H9 (cell line): ENCODE measurements at regions not wholly inside any gene's neighbourhood (a gene's known extent, or its start where the extent isn't known, plus 50 kb on each side); places are given as distances from the start of the nearest gene placed in this dataset.
A peak's percentile ranks its signal among the peaks of the same experiment; 100 is the strongest.

Experiments
- DNase-seq: peaks from one replicate; pipeline ENCODE4 v3.0.0-alpha.2; 2017
- H2AFZ ChIP-seq: one replicate; pipeline ENCODE4 v1.6.1; 2013; ENCODE audit warnings: mild to moderate bottlenecking, low read length, control low read depth, moderate library complexity
- H2AK5ac ChIP-seq: 2 replicates; pipeline ENCODE4 v1.6.1; 2013; ENCODE audit warnings: low read length, control low read depth, mixed read lengths; ENCODE audit not compliant: insufficient read length
- H2BK120ac ChIP-seq: one replicate; pipeline ENCODE4 v1.6.1; 2013; ENCODE audit warnings: low read depth, mild to moderate bottlenecking, low read length, control low read depth, inconsistent platforms; ENCODE audit not compliant: poor library complexity, severe bottlenecking
- H2BK12ac ChIP-seq: 2 replicates; pipeline ENCODE4 v1.6.1; 2013; ENCODE audit warnings: low read length, control low read depth, mixed read lengths, low read depth; ENCODE audit not compliant: insufficient read length
- H2BK15ac ChIP-seq: 2 replicates; pipeline ENCODE4 v1.6.1; 2013; ENCODE audit warnings: low read depth, low read length, control low read depth
- H2BK20ac ChIP-seq: one replicate; pipeline ENCODE4 v1.6.1; 2013; ENCODE audit warnings: low read depth, mild to moderate bottlenecking, low read length, control low read depth, inconsistent platforms; ENCODE audit not compliant: poor library complexity, severe bottlenecking
- H2BK5ac ChIP-seq: 2 replicates; pipeline ENCODE4 v1.6.1; 2013; ENCODE audit warnings: low read length, control low read depth, mixed read lengths; ENCODE audit not compliant: insufficient read length
- H3K14ac ChIP-seq: 2 replicates; pipeline ENCODE4 v1.6.1; 2013; ENCODE audit warnings: low read length, control low read depth; ENCODE audit not compliant: insufficient read depth
- H3K18ac ChIP-seq: 2 replicates; pipeline ENCODE4 v1.6.1; 2013; ENCODE audit warnings: low read depth, mild to moderate bottlenecking, mixed read lengths, low read length, control low read depth; ENCODE audit not compliant: insufficient read length
- H3K23ac ChIP-seq: 2 replicates; pipeline ENCODE4 v1.6.1; 2013; ENCODE audit warnings: low read length, control low read depth, mixed read lengths, low read depth; ENCODE audit not compliant: insufficient read length
- H3K23me2 ChIP-seq: 2 replicates; pipeline ENCODE4 v1.6.1; 2013; ENCODE audit warnings: low read depth, mild to moderate bottlenecking, mixed read lengths, low read length, control low read depth; ENCODE audit not compliant: insufficient read length, poor library complexity, severe bottlenecking
- H3K27ac ChIP-seq: 2 replicates; pipeline ENCODE4 v1.5.1; 2013; ENCODE audit warnings: low read length, control low read depth, mixed read lengths, low read depth; ENCODE audit not compliant: insufficient read length
- H3K27me3 ChIP-seq: 2 replicates; pipeline ENCODE4 v1.6.1; 2013; ENCODE audit warnings: low read length, control low read depth, inconsistent platforms; ENCODE audit not compliant: insufficient read depth
- H3K4ac ChIP-seq: 2 replicates; pipeline ENCODE4 v1.6.1; 2013; ENCODE audit warnings: low read depth, mild to moderate bottlenecking, control low read depth, inconsistent platforms, low read length, moderate library complexity
- H3K4me1 ChIP-seq: 2 replicates; pipeline ENCODE4 v1.6.1; 2013; ENCODE audit warnings: low read length, control low read depth, inconsistent platforms; ENCODE audit not compliant: insufficient read depth
- H3K4me2 ChIP-seq: 2 replicates; pipeline ENCODE4 v1.6.1; 2013; ENCODE audit warnings: low read length, control low read depth, mixed read lengths; ENCODE audit not compliant: insufficient read length, insufficient read depth
- H3K56ac ChIP-seq: 2 replicates; pipeline ENCODE4 v1.6.1; 2013; ENCODE audit warnings: low read depth, mild to moderate bottlenecking, mixed read lengths, low read length, control low read depth; ENCODE audit not compliant: insufficient read length
- H3K79me1 ChIP-seq: 2 replicates; pipeline ENCODE4 v1.6.1; 2013; ENCODE audit warnings: low read depth, mild to moderate bottlenecking, moderate library complexity, low read length, control low read depth, inconsistent platforms; ENCODE audit not compliant: insufficient read depth, poor library complexity, severe bottlenecking
- H3K79me2 ChIP-seq: 2 replicates; pipeline ENCODE4 v1.6.1; 2013; ENCODE audit warnings: low read length, control low read depth, inconsistent platforms; ENCODE audit not compliant: insufficient read depth
- H3K9ac ChIP-seq: 2 replicates; pipeline ENCODE4 v1.6.1; 2013; ENCODE audit warnings: low read length, control low read depth, mixed read lengths; ENCODE audit not compliant: insufficient read length; ENCODE audit errors: extremely low read depth
- H3K9me3 ChIP-seq: one replicate; pipeline ENCODE4 v1.6.1; 2013; ENCODE audit warnings: low read depth, low read length, inconsistent platforms; ENCODE audit not compliant: control insufficient read depth
- H3T11ph ChIP-seq: one replicate; pipeline ENCODE4 v1.6.1; 2013; ENCODE audit warnings: mild to moderate bottlenecking, low read length, control low read depth, inconsistent platforms
- H4K20me1 ChIP-seq: one replicate; pipeline ENCODE4 v1.6.1; 2013; ENCODE audit not compliant: control insufficient read depth, insufficient read length, insufficient read depth
- H4K5ac ChIP-seq: 2 replicates; pipeline ENCODE4 v1.6.1; 2013; ENCODE audit warnings: low read depth, mild to moderate bottlenecking, mixed read lengths, low read length, control low read depth; ENCODE audit not compliant: insufficient read length
- H4K8ac ChIP-seq: replicated peaks from 2 replicates; pipeline ENCODE4 v1.6.1; 2013; ENCODE audit warnings: low read length, control low read depth, mixed read lengths, low read depth; ENCODE audit not compliant: insufficient read length
- H4K91ac ChIP-seq: 2 replicates; pipeline ENCODE4 v1.6.1; 2013; ENCODE audit warnings: low read depth, mild to moderate bottlenecking, moderate library complexity, mixed read lengths, low read length, control low read depth; ENCODE audit not compliant: insufficient read length
- H3K27ac Mint-ChIP-seq, 3 experiments: 2 replicates in 2 of 3; 3 replicates in 1 of 3; pipeline ENCODE4 v1.8.0; 2020 to 2021; ENCODE audit warnings: mixed read lengths in 3 of 3, mild to moderate bottlenecking in 1 of 3, moderate library complexity in 1 of 3
- H3K27me3 Mint-ChIP-seq: 2 replicates; pipeline ENCODE4 v1.8.0; 2021; ENCODE audit warnings: low read depth, mild to moderate bottlenecking, moderate library complexity, mixed read lengths
- H3K36me3 Mint-ChIP-seq, 3 experiments: 2 replicates in 2 of 3; 3 replicates in 1 of 3; pipeline ENCODE4 v1.8.0; 2020 to 2021; ENCODE audit warnings: low read depth in 3 of 3, mixed read lengths in 3 of 3; ENCODE audit not compliant: insufficient read depth in 1 of 3
- H3K4me1 Mint-ChIP-seq, 2 experiments: 2 replicates each; pipeline ENCODE4 v1.8.0; 2020; ENCODE audit warnings: mixed read lengths in 2 of 2
- H3K4me3 Mint-ChIP-seq, 2 experiments: 2 replicates in 1 of 2; 3 replicates in 1 of 2; pipeline ENCODE4 v1.8.0; 2020 to 2021; ENCODE audit warnings: mild to moderate bottlenecking in 2 of 2, mixed read lengths in 2 of 2, moderate library complexity in 1 of 2
- H3K9me3 Mint-ChIP-seq, 2 experiments: 2 replicates in 1 of 2; 3 replicates in 1 of 2; pipeline ENCODE4 v1.8.0; 2020; ENCODE audit warnings: mild to moderate bottlenecking in 2 of 2, mixed read lengths in 2 of 2, moderate library complexity in 1 of 2
- CTCF ChIP-seq: fragments of 200-600 bp; sonication (generic); conservative IDR thresholded peaks from 3 replicates; pipeline ENCODE4 v1.8.0; 2021; ENCODE audit warnings: antibody characterized with exemption, mild to moderate bottlenecking
- WGBS: extraction: QIAGEN DNeasy Blood & Tissue Kit; methylation state at CpG from one replicate; pipeline ENCODE4 v1.1.7; 2013; ENCODE audit warnings: missing lambda C conversion rate, low lambda C conversion rate, mixed read lengths; ENCODE audit not compliant: insufficient read length; ENCODE audit errors: extremely low coverage; 5-methylcytosine and 5-hydroxymethylcytosine counted together

GRCh38 chr3:178434206-178434805 lies 101.9 kb upstream of the KCNMB2 start:
- Histone ChIP-seq H3K79me2 (no peaks in the 10 kb centered on the region), H3T11ph (no peak overlapping the region), H3K4ac (no peak overlapping the region), H3K27me3 (no peaks in the 10 kb centered on the region), H3K56ac (no peak overlapping the region), H2AK5ac (no peak overlapping the region), H3K4me1 (no peaks in the 10 kb centered on the region), H3K9ac (no peak overlapping the region), H4K8ac (no peak overlapping the region), H3K23me2 (no peaks in the 10 kb centered on the region), H2BK120ac (no peak overlapping the region), H3K9me3 (no peaks in the 10 kb centered on the region), H3K4me2 (no peak overlapping the region), H2BK20ac (no peak overlapping the region), H4K20me1 (no peaks in the 10 kb centered on the region), H2BK12ac (no peak overlapping the region), H3K79me1 (no peaks in the 10 kb centered on the region), H3K27ac (no peak overlapping the region), H4K91ac (no peak overlapping the region), H2BK5ac (no peak overlapping the region), H4K5ac (no peak overlapping the region), H3K23ac (no peak overlapping the region), H3K14ac (no peak overlapping the region), H2AFZ (no peak overlapping the region), H3K18ac (no peak overlapping the region), H2BK15ac (no peak overlapping the region)
- Mint-ChIP-seq H3K4me1 (peaks cover 2 to 5% of the 10 kb centered on the region in 2 experiments; a peak in 1 of 4 replicates), H3K9me3 (no peaks in the 10 kb centered on the region), H3K4me3 (no peak overlapping the region), H3K27ac (no peak overlapping the region), H3K36me3 (no peaks in the 10 kb centered on the region), H3K27me3 (no peaks in the 10 kb centered on the region)
- no peak for DNase-seq
- no CpG with 5 or more reads among the region's 5 CpGs for WGBS
- peak; percentile 46; the same call in 1 of the 3 replicates for TF ChIP-seq CTCF
